ENCODE measurements at regions not wholly inside any gene's neighbourhood (a gene's known extent, or its start where the extent isn't known, plus 50 kb on each side); places are given as distances from the start of the nearest gene placed in this dataset.
"Not testable (repeated sequence)": the region's sequence is repeated elsewhere in the genome, so short reads cannot be mapped to it uniquely, and the experiment has no call there.

GRCh38 chr7:82701949-82702348 lies 258.4 kb upstream of the CACNA2D1 start:
- H3K27ac ChIP-seq = no peak overlapping the region
- DNase-seq (ENCODE audit: low read depth, low spot score) = no peak

- no peak overlapping the region for H3K27ac ChIP-seq
- no peak for DNase-seq (ENCODE audit: low read depth, low spot score)
These were observed 257.2 kb upstream of the CACNA2D1 start for GRCh38 chr7:82700741-82701140.

- peak overlapping the region; percentile 16 for H3K27ac ChIP-seq
- DNase-seq (ENCODE audit: low read depth, low spot score) = peak; percentile 92
These were observed 256.2 kb upstream of the CACNA2D1 start for GRCh38 chr7:82699773-82700186.

GRCh38 chr7:82697897-82698296 lies 254.3 kb upstream of the CACNA2D1 start:
- no peak for DNase-seq (ENCODE audit: low read depth, low spot score)
- H3K27ac ChIP-seq = no peak overlapping the region

GRCh38 chr7:82696631-82697030 lies 253.1 kb upstream of the CACNA2D1 start:
- DNase-seq (ENCODE audit: low read depth, low spot score) = no peak
- H3K27ac ChIP-seq = no peak overlapping the region

GRCh38 chr7:82694022-82694421 lies 250.4 kb upstream of the CACNA2D1 start:
- no peak overlapping the region for H3K27ac ChIP-seq
- no peak for DNase-seq (ENCODE audit: low read depth, low spot score)

- H3K27ac ChIP-seq = no peak overlapping the region
- no peak for DNase-seq (ENCODE audit: low read depth, low spot score)
These were observed 247.4 kb upstream of the CACNA2D1 start for GRCh38 chr7:82690929-82691328.

- no peak overlapping the region for H3K27ac ChIP-seq
- no peak for DNase-seq (ENCODE audit: low read depth, low spot score)
These were observed 241.6 kb upstream of the CACNA2D1 start for GRCh38 chr7:82685214-82685613.

- H3K27ac ChIP-seq = no peak overlapping the region
- DNase-seq (ENCODE audit: low read depth, low spot score) = no peak
These were observed 235.1 kb upstream of the CACNA2D1 start for GRCh38 chr7:82678716-82679115.

- no peak for DNase-seq (ENCODE audit: low read depth, low spot score)
- no peak overlapping the region for H3K27ac ChIP-seq
These were observed 234.7 kb upstream of the CACNA2D1 start for GRCh38 chr7:82678259-82678658.

- no peak for DNase-seq (ENCODE audit: low read depth, low spot score)
These were observed 233.9 kb upstream of the CACNA2D1 start for GRCh38 chr7:82677493-82677892.

GRCh38 chr7:82676777-82677463 lies 233.3 kb upstream of the CACNA2D1 start:
- no peak for DNase-seq (ENCODE audit: low read depth, low spot score)
- H3K27ac ChIP-seq = no peak overlapping the region

More at GRCh38 chr7:82677493-82677892, 233.9 kb upstream of the CACNA2D1 start:
- H3K27ac ChIP-seq = no peak overlapping the region

- no peak for DNase-seq (ENCODE audit: low read depth, low spot score)
- H3K27ac ChIP-seq = no peak overlapping the region
These were observed 231.8 kb upstream of the CACNA2D1 start for GRCh38 chr7:82675396-82675795.

GRCh38 chr7:82674268-82674667 lies 230.7 kb upstream of the CACNA2D1 start:
- DNase-seq (ENCODE audit: low read depth, low spot score) = no peak

GRCh38 chr7:82672078-82672477 lies 228.5 kb upstream of the CACNA2D1 start:
- DNase-seq (ENCODE audit: low read depth, low spot score) = no peak
- no peak overlapping the region for H3K27ac ChIP-seq

More at GRCh38 chr7:82674268-82674667, 230.7 kb upstream of the CACNA2D1 start:
- H3K27ac ChIP-seq = no peak overlapping the region

- no peak overlapping the region for H3K27ac ChIP-seq
- DNase-seq (ENCODE audit: low read depth, low spot score) = no peak
These were observed 225.6 kb upstream of the CACNA2D1 start for GRCh38 chr7:82669141-82669540.

- DNase-seq (ENCODE audit: low read depth, low spot score) = no peak
- H3K27ac ChIP-seq = no peak overlapping the region
These were observed 225.1 kb upstream of the CACNA2D1 start for GRCh38 chr7:82668676-82669075.

- H3K27ac ChIP-seq = no peak overlapping the region
- no peak for DNase-seq (ENCODE audit: low read depth, low spot score)
These were observed 222.5 kb upstream of the CACNA2D1 start for GRCh38 chr7:82665966-82666507.

- DNase-seq (ENCODE audit: low read depth, low spot score) = no peak
- H3K27ac ChIP-seq = no peak overlapping the region
These were observed 212.4 kb upstream of the CACNA2D1 start for GRCh38 chr7:82655965-82656364.

- not testable (repeated sequence) for DNase-seq (ENCODE audit: low read depth, low spot score); H3K27ac ChIP-seq
These were observed 206.5 kb upstream of the CACNA2D1 start for GRCh38 chr7:82650095-82650494.

- no peak overlapping the region for H3K27ac ChIP-seq
- no peak for DNase-seq (ENCODE audit: low read depth, low spot score)
These were observed 190.0 kb upstream of the CACNA2D1 start for GRCh38 chr7:82633592-82633991.

GRCh38 chr7:82631998-82632397 lies 188.4 kb upstream of the CACNA2D1 start:
- DNase-seq (ENCODE audit: low read depth, low spot score) = no peak

More at GRCh38 chr7:82631998-82632397, 188.4 kb upstream of the CACNA2D1 start:
- no peak overlapping the region for H3K27ac ChIP-seq

All from epithelial cell of prostate (primary cell).